ENCODE measurements at regions not wholly inside any gene's neighbourhood (a gene's known extent, or its start where the extent isn't known, plus 50 kb on each side); places are given as distances from the start of the nearest gene placed in this dataset.

- 94% methylated on average over 3 of the region's 3 CpGs for WGBS, 2 donors
- Histone ChIP-seq H3K9me3 (ENCODE audit: control insufficient read depth in 4 of 4, insufficient read depth in 3 of 4, low read length in 3 of 4) (no peaks in the 10 kb centered on the region), H3K36me3 (ENCODE audit: control insufficient read depth in 4 of 4, insufficient read depth in 4 of 4, low read length in 4 of 4) (no peaks in the 10 kb centered on the region), H3K27me3 (ENCODE audit: control insufficient read depth in 3 of 3, insufficient read depth in 3 of 3, low read length in 2 of 3) (no peaks in the 10 kb centered on the region), H3K4me3 (no peak overlapping the region), H3K4me1 (ENCODE audit: control insufficient read depth in 5 of 5, insufficient read depth in 5 of 5, low read length in 5 of 5) (no peaks in the 10 kb centered on the region), H3K27ac (ENCODE audit: low read depth in 1 of 2, low read length in 1 of 2) (no peak overlapping the region), H3K9ac (ENCODE audit: insufficient read depth in 1 of 2, low read length in 2 of 2) (no peak overlapping the region)
- no peak for ATAC-seq (ENCODE audit: insufficient read depth, low FRiP score)
- TF ChIP-seq, protein P1, sequence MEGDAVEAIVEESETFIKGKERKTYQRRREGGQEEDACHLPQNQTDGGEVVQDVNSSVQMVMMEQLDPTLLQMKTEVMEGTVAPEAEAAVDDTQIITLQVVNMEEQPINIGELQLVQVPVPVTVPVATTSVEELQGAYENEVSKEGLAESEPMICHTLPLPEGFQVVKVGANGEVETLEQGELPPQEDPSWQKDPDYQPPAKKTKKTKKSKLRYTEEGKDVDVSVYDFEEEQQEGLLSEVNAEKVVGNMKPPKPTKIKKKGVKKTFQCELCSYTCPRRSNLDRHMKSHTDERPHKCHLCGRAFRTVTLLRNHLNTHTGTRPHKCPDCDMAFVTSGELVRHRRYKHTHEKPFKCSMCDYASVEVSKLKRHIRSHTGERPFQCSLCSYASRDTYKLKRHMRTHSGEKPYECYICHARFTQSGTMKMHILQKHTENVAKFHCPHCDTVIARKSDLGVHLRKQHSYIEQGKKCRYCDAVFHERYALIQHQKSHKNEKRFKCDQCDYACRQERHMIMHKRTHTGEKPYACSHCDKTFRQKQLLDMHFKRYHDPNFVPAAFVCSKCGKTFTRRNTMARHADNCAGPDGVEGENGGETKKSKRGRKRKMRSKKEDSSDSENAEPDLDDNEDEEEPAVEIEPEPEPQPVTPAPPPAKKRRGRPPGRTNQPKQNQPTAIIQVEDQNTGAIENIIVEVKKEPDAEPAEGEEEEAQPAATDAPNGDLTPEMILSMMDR (IDR thresholded peaks at IDR 0.05; ENCODE audit: control extremely low read depth, extremely low read depth), result no peak
- DNase-seq, result no peak
Observed at GRCh38 chr3:162130582-162130981, 634.0 kb downstream of the OTOL1 start.

DNA sequence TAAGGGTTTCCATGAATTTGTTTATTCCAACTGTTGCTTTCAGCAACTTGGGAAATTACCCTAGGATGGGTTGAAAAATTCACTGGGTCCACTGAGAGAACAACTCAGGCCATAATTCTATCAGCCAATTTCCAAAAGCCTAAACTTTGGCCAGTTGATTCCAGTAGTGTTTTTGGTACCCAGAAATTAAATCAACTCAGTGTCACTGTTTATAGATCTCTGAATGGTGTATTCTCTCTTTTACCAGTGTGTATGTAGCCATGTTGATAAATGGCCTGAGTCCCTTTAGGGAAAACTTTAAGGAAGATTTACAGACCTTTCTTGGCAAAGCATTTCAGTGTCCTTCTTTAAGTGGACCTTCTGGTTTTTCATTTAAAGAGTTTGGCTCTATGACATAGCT, 636.4 kb downstream of the OTOL1 start:
- TF ChIP-seq, protein P1 (IDR thresholded peaks at IDR 0.05; ENCODE audit: control extremely low read depth, extremely low read depth), result no peak
- H3K4me3 ChIP-seq, result no peak overlapping the region
- H3K4me1 ChIP-seq (ENCODE audit: control insufficient read depth in 5 of 5, insufficient read depth in 5 of 5, low read length in 5 of 5), result no peaks in the 10 kb centered on the region
- no peaks in the 10 kb centered on the region for H3K9me3 ChIP-seq (ENCODE audit: control insufficient read depth in 4 of 4, insufficient read depth in 3 of 4, low read length in 3 of 4)
- ATAC-seq (ENCODE audit: insufficient read depth, low FRiP score) (no peak), DNase-seq (no peak)
- no peaks in the 10 kb centered on the region for H3K36me3 ChIP-seq (ENCODE audit: control insufficient read depth in 4 of 4, insufficient read depth in 4 of 4, low read length in 4 of 4)
- H3K9ac ChIP-seq (ENCODE audit: insufficient read depth in 1 of 2, low read length in 2 of 2), result no peak overlapping the region
- no peaks in the 10 kb centered on the region for H3K27me3 ChIP-seq (ENCODE audit: control insufficient read depth in 3 of 3, insufficient read depth in 3 of 3, low read length in 2 of 3)
- H3K27ac ChIP-seq (ENCODE audit: low read depth in 1 of 2, low read length in 1 of 2), result no peak overlapping the region

DNA sequence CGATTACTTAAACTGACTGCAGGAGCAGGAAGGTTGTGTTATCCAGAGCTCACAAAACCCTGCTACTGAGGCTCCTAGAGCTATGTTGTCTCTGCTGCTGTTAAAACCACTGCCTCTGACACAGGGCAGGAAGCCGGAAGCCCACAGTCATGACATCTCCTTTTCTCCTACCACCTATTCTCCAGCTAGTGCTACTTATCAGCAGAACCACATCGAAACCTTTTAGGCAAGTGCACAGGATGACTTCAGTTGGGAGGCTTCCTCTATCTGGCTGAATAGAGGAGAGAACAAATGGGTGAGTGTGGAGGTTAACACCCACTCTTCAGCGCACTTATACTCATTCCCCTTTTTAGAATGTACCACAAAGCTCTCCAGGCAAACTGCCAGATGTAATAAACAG, 638.0 kb downstream of the OTOL1 start:
- TF ChIP-seq, protein P1 (IDR thresholded peaks at IDR 0.05; ENCODE audit: control extremely low read depth, extremely low read depth), result no peak
- Histone ChIP-seq H3K36me3 (ENCODE audit: control insufficient read depth in 4 of 4, insufficient read depth in 4 of 4, low read length in 4 of 4) (no peaks in the 10 kb centered on the region), H3K4me3 (no peak overlapping the region), H3K9me3 (ENCODE audit: control insufficient read depth in 4 of 4, insufficient read depth in 3 of 4, low read length in 3 of 4) (no peaks in the 10 kb centered on the region), H3K9ac (ENCODE audit: insufficient read depth in 1 of 2, low read length in 2 of 2) (no peak overlapping the region), H3K27me3 (ENCODE audit: control insufficient read depth in 3 of 3, insufficient read depth in 3 of 3, low read length in 2 of 3) (no peaks in the 10 kb centered on the region), H3K27ac (ENCODE audit: low read depth in 1 of 2, low read length in 1 of 2) (no peak overlapping the region), H3K4me1 (ENCODE audit: control insufficient read depth in 5 of 5, insufficient read depth in 5 of 5, low read length in 5 of 5) (no peaks in the 10 kb centered on the region)
- 30 to 62% methylated on average over 4 of the region's 4 CpGs for WGBS, 2 donors
- no peak for ATAC-seq (ENCODE audit: insufficient read depth, low FRiP score)
- no peak for DNase-seq

DNA sequence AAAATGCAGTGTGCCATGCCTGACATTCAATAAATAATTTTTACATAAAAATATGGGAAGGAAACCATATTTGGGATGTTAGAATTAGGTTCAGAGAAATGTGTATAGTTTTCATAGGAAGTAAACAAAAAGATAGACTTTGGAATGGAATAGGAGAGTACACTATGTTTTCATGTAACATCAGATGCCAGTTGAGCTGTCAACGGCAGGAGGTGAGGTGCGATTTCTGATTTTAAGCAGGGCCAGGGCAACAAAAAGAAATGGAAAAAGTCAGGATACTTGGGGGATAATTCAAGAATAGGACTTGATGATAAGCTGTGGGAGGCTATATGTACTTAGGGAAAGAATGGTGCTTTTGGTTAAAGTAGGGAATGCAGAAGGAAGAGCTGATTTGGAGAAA, 639.5 kb downstream of the OTOL1 start:
- TF ChIP-seq, protein P1 (IDR thresholded peaks at IDR 0.05; ENCODE audit: control extremely low read depth, extremely low read depth), result no peak
- Histone ChIP-seq H3K9me3 (ENCODE audit: control insufficient read depth in 4 of 4, insufficient read depth in 3 of 4, low read length in 3 of 4) (no peaks in the 10 kb centered on the region), H3K27ac (ENCODE audit: low read depth in 1 of 2, low read length in 1 of 2) (no peak overlapping the region), H3K4me1 (ENCODE audit: control insufficient read depth in 5 of 5, insufficient read depth in 5 of 5, low read length in 5 of 5) (no peaks in the 10 kb centered on the region), H3K36me3 (ENCODE audit: control insufficient read depth in 4 of 4, insufficient read depth in 4 of 4, low read length in 4 of 4) (no peaks in the 10 kb centered on the region), H3K4me3 (no peak overlapping the region), H3K9ac (ENCODE audit: insufficient read depth in 1 of 2, low read length in 2 of 2) (no peak overlapping the region), H3K27me3 (ENCODE audit: control insufficient read depth in 3 of 3, insufficient read depth in 3 of 3, low read length in 2 of 3) (no peaks in the 10 kb centered on the region)
- ATAC-seq (ENCODE audit: insufficient read depth, low FRiP score) (no peak), DNase-seq (no peak)
- WGBS, 2 donors, result 90 to 92% methylated on average over 2 of the region's 2 CpGs
